HCT116 (cell line): ENCODE measurements at regions not wholly inside any gene's neighbourhood (a gene's known extent, or its start where the extent isn't known, plus 50 kb on each side); places are given as distances from the start of the nearest gene placed in this dataset.

Experiments used
- EZH2 ChIP-seq: fragments of 200-600 bp; sonication (generic); IDR thresholded peaks from 2 replicates; pipeline ENCODE4 v1.6.1; 2017; ENCODE audit warnings: antibody characterized with exemption, mixed run types
- EZH2phosphoT487 ChIP-seq: fragments of 200-600 bp; IDR thresholded peaks from 2 replicates; pipeline ENCODE4 v1.6.1; 2018; ENCODE audit warnings: antibody characterized with exemption, borderline replicate concordance
- POLR2A ChIP-seq: IDR thresholded peaks from 2 replicates; pipeline ENCODE4 v1.7.0; 2011; ENCODE audit warnings: borderline replicate concordance; ENCODE audit not compliant: insufficient read depth, insufficient read length; ENCODE audit errors: extremely low read depth
- POLR2AphosphoS5 ChIP-seq: IDR thresholded peaks from 2 replicates; pipeline ENCODE4 v1.6.1; 2011; ENCODE audit warnings: mild to moderate bottlenecking, low read depth, low read length, moderate library complexity
- ZFX ChIP-seq: fragments of 450-650 bp; IDR thresholded peaks from 2 replicates; pipeline ENCODE4 v1.6.1; 2017
- TF ChIP-seq, protein P1 (sequence below), 3 experiments: fragments of 200-600 bp in 1 of 3; sonication (generic) in 1 of 3; IDR thresholded peaks in 2 of 3; conservative IDR thresholded peaks in 1 of 3; 2 replicates each; pipeline ENCODE4 v1.5.1; 2012 to 2017; ENCODE audit warnings: low read depth in 2 of 3, low read length in 2 of 3, antibody characterized with exemption in 1 of 3, borderline replicate concordance in 1 of 3, control low read depth in 1 of 3, mild to moderate bottlenecking in 1 of 3, mixed read lengths in 1 of 3, mixed run types in 1 of 3, moderate library complexity in 1 of 3; ENCODE audit not compliant: insufficient read depth in 1 of 3
- TF ChIP-seq, protein P2 (sequence below): IDR thresholded peaks from 2 replicates; pipeline ENCODE4 v1.6.1; 2011; ENCODE audit warnings: mild to moderate bottlenecking, low read length, moderate library complexity; ENCODE audit not compliant: insufficient replicate concordance; ENCODE audit errors: extremely low read depth
- TF ChIP-seq, protein P3 (sequence below): IDR thresholded peaks from 2 replicates; pipeline ENCODE4 v1.6.1; 2012

DNA sequence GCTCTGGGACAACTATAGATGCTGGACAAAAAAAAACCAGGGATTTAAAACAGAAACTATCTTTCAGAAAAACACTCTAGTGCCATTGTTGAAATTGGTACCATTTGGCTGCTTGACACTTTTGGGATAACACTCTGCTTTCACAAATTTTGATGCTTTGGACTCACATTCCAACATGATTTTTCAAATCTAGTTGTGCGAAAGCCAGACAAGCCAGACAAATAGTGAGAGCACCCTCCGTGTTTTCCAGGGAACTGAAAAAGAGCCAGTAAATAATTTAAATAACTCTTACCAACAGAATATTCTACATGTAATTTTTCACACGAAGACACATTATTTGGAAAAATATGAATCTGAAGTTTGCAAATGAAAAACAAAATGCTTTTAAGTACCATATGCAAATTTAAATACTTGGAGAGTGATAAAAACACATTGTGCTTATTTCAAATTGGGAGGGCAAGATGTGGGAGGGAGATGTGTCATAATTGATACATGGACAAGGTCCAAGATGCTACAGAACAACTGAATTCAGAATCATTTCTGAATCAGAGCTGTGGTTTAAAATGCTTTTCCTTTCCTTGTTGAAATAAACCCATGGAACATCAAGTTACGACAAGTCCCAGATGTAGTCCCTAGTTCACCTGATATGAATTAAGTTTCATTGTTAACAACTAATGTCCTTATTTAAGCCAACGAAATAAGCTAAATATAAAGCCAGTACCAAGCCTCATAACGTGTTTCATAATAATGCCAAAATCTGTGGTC lies 144.2 kb upstream of the SOX2 start:
- TF ChIP-seq EZH2 = no peak
- TF ChIP-seq, protein P1, sequence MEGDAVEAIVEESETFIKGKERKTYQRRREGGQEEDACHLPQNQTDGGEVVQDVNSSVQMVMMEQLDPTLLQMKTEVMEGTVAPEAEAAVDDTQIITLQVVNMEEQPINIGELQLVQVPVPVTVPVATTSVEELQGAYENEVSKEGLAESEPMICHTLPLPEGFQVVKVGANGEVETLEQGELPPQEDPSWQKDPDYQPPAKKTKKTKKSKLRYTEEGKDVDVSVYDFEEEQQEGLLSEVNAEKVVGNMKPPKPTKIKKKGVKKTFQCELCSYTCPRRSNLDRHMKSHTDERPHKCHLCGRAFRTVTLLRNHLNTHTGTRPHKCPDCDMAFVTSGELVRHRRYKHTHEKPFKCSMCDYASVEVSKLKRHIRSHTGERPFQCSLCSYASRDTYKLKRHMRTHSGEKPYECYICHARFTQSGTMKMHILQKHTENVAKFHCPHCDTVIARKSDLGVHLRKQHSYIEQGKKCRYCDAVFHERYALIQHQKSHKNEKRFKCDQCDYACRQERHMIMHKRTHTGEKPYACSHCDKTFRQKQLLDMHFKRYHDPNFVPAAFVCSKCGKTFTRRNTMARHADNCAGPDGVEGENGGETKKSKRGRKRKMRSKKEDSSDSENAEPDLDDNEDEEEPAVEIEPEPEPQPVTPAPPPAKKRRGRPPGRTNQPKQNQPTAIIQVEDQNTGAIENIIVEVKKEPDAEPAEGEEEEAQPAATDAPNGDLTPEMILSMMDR (IDR thresholded peaks at IDR 0.05 in 2 of 3, conservative IDR thresholded peaks at IDR 0.05 in 1 of 3; ENCODE audit: borderline replicate concordance in 1 of 3, insufficient read depth in 1 of 3, low read depth in 2 of 3, low read length in 2 of 3) = no peak
- TF ChIP-seq, protein P2, sequence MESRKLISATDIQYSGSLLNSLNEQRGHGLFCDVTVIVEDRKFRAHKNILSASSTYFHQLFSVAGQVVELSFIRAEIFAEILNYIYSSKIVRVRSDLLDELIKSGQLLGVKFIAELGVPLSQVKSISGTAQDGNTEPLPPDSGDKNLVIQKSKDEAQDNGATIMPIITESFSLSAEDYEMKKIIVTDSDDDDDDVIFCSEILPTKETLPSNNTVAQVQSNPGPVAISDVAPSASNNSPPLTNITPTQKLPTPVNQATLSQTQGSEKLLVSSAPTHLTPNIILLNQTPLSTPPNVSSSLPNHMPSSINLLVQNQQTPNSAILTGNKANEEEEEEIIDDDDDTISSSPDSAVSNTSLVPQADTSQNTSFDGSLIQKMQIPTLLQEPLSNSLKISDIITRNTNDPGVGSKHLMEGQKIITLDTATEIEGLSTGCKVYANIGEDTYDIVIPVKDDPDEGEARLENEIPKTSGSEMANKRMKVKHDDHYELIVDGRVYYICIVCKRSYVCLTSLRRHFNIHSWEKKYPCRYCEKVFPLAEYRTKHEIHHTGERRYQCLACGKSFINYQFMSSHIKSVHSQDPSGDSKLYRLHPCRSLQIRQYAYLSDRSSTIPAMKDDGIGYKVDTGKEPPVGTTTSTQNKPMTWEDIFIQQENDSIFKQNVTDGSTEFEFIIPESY = no peak
- TF ChIP-seq, protein P3, sequence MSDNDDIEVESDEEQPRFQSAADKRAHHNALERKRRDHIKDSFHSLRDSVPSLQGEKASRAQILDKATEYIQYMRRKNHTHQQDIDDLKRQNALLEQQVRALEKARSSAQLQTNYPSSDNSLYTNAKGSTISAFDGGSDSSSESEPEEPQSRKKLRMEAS = no peak
- TF ChIP-seq POLR2A = no peak
- TF ChIP-seq POLR2AphosphoS5 = no peak
- no peak for TF ChIP-seq ZFX
- TF ChIP-seq EZH2phosphoT487 = no peak
